ENCODE measurements at regions not wholly inside any gene's neighbourhood (a gene's known extent, or its start where the extent isn't known, plus 50 kb on each side); places are given as distances from the start of the nearest gene placed in this dataset.

DNA sequence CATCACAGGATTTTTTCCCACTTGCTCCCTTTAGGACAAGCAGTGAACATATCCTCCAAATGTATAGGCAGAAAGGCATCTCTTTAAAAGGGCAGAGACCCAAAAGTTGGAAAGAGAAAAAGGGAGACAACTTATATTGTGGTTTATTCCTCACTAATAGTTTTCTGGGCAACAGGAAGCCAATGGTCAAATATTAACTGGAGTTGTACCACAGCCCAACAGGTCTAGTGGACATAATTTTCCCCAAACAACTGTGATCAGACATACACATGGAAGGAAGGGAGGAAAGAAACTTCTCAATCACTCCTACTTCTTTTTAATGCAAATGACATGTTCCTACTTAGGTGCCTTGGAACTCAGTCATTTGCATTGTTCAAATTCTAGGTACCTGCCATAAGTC, 78.4 kb downstream of the SOX9 start:
- intact Hi-C loops (cut with micrococcal nuclease) = loop anchor here (1.0 kb wide), 1 partner anchor 39 kb away; no protein-coding TSS in a partner anchor
- POLR2A ChIA-PET (ENCODE audit: unreplicated experiment) = no interaction called here
- H3K4me1 ChIP-seq (ENCODE audit: insufficient read depth, low read length) = no peaks in the 10 kb centered on the region

DNA sequence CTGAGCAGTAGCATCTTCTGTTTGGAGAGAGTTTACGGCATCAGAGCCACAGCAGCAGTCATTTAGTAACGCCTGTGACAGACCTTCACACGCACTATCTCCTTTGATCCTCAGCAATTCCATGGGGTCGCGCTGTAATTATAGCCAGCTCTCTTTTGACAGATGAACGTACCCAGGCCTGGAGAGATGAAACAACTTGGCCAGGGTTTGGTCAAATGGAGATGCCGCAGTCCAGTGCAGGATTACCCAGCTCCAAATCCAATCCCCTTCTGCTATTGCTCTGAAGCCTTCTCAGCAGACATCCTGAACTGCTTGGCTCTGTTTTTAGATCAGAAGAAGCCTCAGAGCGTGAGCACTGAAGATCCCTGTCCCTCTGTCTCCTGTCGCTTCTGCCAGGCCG, 83.9 kb downstream of the SOX9 start:
- no peak for DNase-seq
- ATAC-seq = no peak
- CTCF ChIA-PET = no interaction called here
- BruUV-seq (replicated peaks) = no TSS peak
- H3K36me3 ChIP-seq (ENCODE audit: low read depth, low read length) = no peaks in the 10 kb centered on the region
- H3K27ac ChIP-seq (ENCODE audit: low read length) = no peak overlapping the region
- H4K20me1 ChIP-seq (ENCODE audit: low read length) = no peaks in the 10 kb centered on the region
- H3F3A ChIP-seq (ENCODE audit: low read length, unreplicated experiment) = no peaks in the 10 kb centered on the region
- no peaks in the 10 kb centered on the region; the same call in 1 of the 2 replicates for H3K9me2 ChIP-seq (replicated peaks; ENCODE audit: low read length)
- no peaks in the 10 kb centered on the region for H3K4me1 ChIP-seq (ENCODE audit: insufficient read depth, low read length)
- no peak overlapping the region for H3K9ac ChIP-seq (ENCODE audit: low read length)
- no peaks in the 10 kb centered on the region for H3K79me2 ChIP-seq (ENCODE audit: low read length)
- no peak overlapping the region for H3K4me2 ChIP-seq (ENCODE audit: low read length)
- no peak overlapping the region for H2AFZ ChIP-seq (ENCODE audit: low read length)
- POLR2A ChIA-PET (ENCODE audit: unreplicated experiment) = interaction anchor here (0.7 kb wide), 1 partner anchor 14 kb away, joined by 4 read pairs; no protein-coding TSS in a partner anchor
- intact Hi-C loops (cut with micrococcal nuclease) = no loop called here
- no peaks in the 10 kb centered on the region for H3K9me3 ChIP-seq (ENCODE audit: low read length)
- TF ChIP-seq EZH2 (IDR thresholded peaks at IDR 0.05; ENCODE audit: low read length, unreplicated experiment) (no peak), EZH2phosphoT487 (IDR thresholded peaks at IDR 0.05; ENCODE audit: borderline replicate concordance, low read length) (no peak)
- TF ChIP-seq, protein P1, sequence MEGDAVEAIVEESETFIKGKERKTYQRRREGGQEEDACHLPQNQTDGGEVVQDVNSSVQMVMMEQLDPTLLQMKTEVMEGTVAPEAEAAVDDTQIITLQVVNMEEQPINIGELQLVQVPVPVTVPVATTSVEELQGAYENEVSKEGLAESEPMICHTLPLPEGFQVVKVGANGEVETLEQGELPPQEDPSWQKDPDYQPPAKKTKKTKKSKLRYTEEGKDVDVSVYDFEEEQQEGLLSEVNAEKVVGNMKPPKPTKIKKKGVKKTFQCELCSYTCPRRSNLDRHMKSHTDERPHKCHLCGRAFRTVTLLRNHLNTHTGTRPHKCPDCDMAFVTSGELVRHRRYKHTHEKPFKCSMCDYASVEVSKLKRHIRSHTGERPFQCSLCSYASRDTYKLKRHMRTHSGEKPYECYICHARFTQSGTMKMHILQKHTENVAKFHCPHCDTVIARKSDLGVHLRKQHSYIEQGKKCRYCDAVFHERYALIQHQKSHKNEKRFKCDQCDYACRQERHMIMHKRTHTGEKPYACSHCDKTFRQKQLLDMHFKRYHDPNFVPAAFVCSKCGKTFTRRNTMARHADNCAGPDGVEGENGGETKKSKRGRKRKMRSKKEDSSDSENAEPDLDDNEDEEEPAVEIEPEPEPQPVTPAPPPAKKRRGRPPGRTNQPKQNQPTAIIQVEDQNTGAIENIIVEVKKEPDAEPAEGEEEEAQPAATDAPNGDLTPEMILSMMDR (conservative IDR thresholded peaks at IDR 0.05; ENCODE audit: low read depth, low read length) = no peak
- H3K4me3 ChIP-seq (ENCODE audit: low read length) = no peak overlapping the region
- H3K27me3 ChIP-seq (ENCODE audit: low read length) = no peaks in the 10 kb centered on the region

More for the DNA sequence above, 78.4 kb downstream of the SOX9 start:
- CTCF ChIA-PET = no interaction called here
- Histone ChIP-seq H3F3A (ENCODE audit: low read length, unreplicated experiment) (no peaks in the 10 kb centered on the region), H3K4me3 (ENCODE audit: low read length) (no peak overlapping the region), H4K20me1 (ENCODE audit: low read length) (no peaks in the 10 kb centered on the region), H3K9ac (ENCODE audit: low read length) (no peak overlapping the region), H2AFZ (ENCODE audit: low read length) (no peak overlapping the region), H3K9me2 (replicated peaks; ENCODE audit: low read length) (no peaks in the 10 kb centered on the region; the same call in 1 of the 2 replicates), H3K79me2 (ENCODE audit: low read length) (no peaks in the 10 kb centered on the region), H3K36me3 (ENCODE audit: low read depth, low read length) (no peaks in the 10 kb centered on the region), H3K27ac (ENCODE audit: low read length) (no peak overlapping the region), H3K27me3 (ENCODE audit: low read length) (no peaks in the 10 kb centered on the region), H3K9me3 (ENCODE audit: low read length) (no peaks in the 10 kb centered on the region), H3K4me2 (ENCODE audit: low read length) (no peak overlapping the region)
- DNase-seq = no peak
- TF ChIP-seq EZH2 (IDR thresholded peaks at IDR 0.05; ENCODE audit: low read length, unreplicated experiment) (no peak), EZH2phosphoT487 (IDR thresholded peaks at IDR 0.05; ENCODE audit: borderline replicate concordance, low read length) (no peak)
- TF ChIP-seq, protein P1 (conservative IDR thresholded peaks at IDR 0.05; ENCODE audit: low read depth, low read length) = no peak
- ATAC-seq = no peak
- no TSS peak for BruUV-seq (replicated peaks)

DNA sequence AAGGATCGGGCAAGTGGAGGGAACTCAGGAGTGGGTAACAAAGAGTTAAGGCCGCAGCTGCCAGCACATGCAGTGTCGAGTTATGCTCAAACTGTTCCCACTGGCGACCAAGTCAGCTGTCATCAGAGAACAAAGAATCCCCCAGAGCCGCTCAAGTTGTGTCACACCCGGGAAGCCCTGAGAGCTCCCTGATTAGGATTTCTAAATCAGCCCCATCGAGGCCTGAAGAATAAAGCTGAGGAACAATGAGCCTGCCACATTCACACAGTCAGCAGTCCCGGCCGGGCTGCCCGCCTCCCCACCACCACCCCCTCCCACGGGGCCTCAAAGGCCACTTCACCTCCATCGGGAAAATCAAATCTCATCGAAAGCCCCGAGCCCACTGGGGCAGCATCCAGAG, 84.5 kb downstream of the SOX9 start:
- TF ChIP-seq EZH2 (IDR thresholded peaks at IDR 0.05; ENCODE audit: low read length, unreplicated experiment) (no peak), EZH2phosphoT487 (IDR thresholded peaks at IDR 0.05; ENCODE audit: borderline replicate concordance, low read length) (no peak)
- TF ChIP-seq, protein P1 (conservative IDR thresholded peaks at IDR 0.05; ENCODE audit: low read depth, low read length) = no peak
- no peak overlapping the region for H2AFZ ChIP-seq (ENCODE audit: low read length)
- H3K79me2 ChIP-seq (ENCODE audit: low read length) = no peaks in the 10 kb centered on the region
- H3K9me3 ChIP-seq (ENCODE audit: low read length) = no peaks in the 10 kb centered on the region
- DNase-seq = no peak
- no peaks in the 10 kb centered on the region for H3F3A ChIP-seq (ENCODE audit: low read length, unreplicated experiment)
- ChIA-PET CTCF (no interaction called here), POLR2A (ENCODE audit: unreplicated experiment) (interaction anchor here (0.7 kb wide), 1 partner anchor 13 kb away, joined by 4 read pairs; no protein-coding TSS in a partner anchor)
- no peak for ATAC-seq
- intact Hi-C loops (cut with micrococcal nuclease) = no loop called here
- H3K36me3 ChIP-seq (ENCODE audit: low read depth, low read length) = no peaks in the 10 kb centered on the region
- H3K27ac ChIP-seq (ENCODE audit: low read length) = no peak overlapping the region
- H3K27me3 ChIP-seq (ENCODE audit: low read length) = no peaks in the 10 kb centered on the region
- no peaks in the 10 kb centered on the region for H3K4me1 ChIP-seq (ENCODE audit: insufficient read depth, low read length)
- no peaks in the 10 kb centered on the region for H4K20me1 ChIP-seq (ENCODE audit: low read length)
- H3K4me2 ChIP-seq (ENCODE audit: low read length) = no peak overlapping the region
- H3K4me3 ChIP-seq (ENCODE audit: low read length) = no peak overlapping the region
- H3K9me2 ChIP-seq (replicated peaks; ENCODE audit: low read length) = no peaks in the 10 kb centered on the region; the same call in 1 of the 2 replicates
- no peak overlapping the region for H3K9ac ChIP-seq (ENCODE audit: low read length)
- BruUV-seq (replicated peaks) = no TSS peak

All from PC-3 (cell line).